ENCODE measurements at regions not wholly inside any gene's neighbourhood (a gene's known extent, or its start where the extent isn't known, plus 50 kb on each side); places are given as distances from the start of the nearest gene placed in this dataset.
"Not testable (repeated sequence)": the region's sequence is repeated elsewhere in the genome, so short reads cannot be mapped to it uniquely, and the experiment has no call there.

GRCh38 chr14:105749870-105750541 is 223.6 kb downstream of the TMEM121 start:
- DNase-seq (ENCODE audit: low read depth, low spot score) = not testable (repeated sequence)

- DNase-seq (ENCODE audit: low read depth, low spot score) = not testable (repeated sequence)
Measured at GRCh38 chr14:105751291-105751751, 224.9 kb downstream of the TMEM121 start.

GRCh38 chr14:105752420-105752819 is 226.0 kb downstream of the TMEM121 start:
- DNase-seq (ENCODE audit: low read depth, low spot score) = not testable (repeated sequence)

- DNase-seq (ENCODE audit: low read depth, low spot score) = no peak
Measured at GRCh38 chr14:105760691-105761344, 234.4 kb downstream of the TMEM121 start.

- not testable (repeated sequence) for DNase-seq (ENCODE audit: low read depth, low spot score)
Measured at GRCh38 chr14:105761345-105761740, 235.0 kb downstream of the TMEM121 start.

GRCh38 chr14:105761842-105762241 is 235.5 kb downstream of the TMEM121 start:
- DNase-seq (ENCODE audit: low read depth, low spot score) = no peak

- not testable (repeated sequence) for DNase-seq (ENCODE audit: low read depth, low spot score)
Measured at GRCh38 chr14:105762262-105762661, 235.9 kb downstream of the TMEM121 start.

- not testable (repeated sequence) for DNase-seq (ENCODE audit: low read depth, low spot score)
Measured at GRCh38 chr14:105764254-105764901, 238.0 kb downstream of the TMEM121 start.

GRCh38 chr14:105765072-105765825 is 238.9 kb downstream of the TMEM121 start:
- DNase-seq (ENCODE audit: low read depth, low spot score) = not testable (repeated sequence)

GRCh38 chr14:105765893-105766614 is 239.7 kb downstream of the TMEM121 start:
- no peak for DNase-seq (ENCODE audit: low read depth, low spot score)

- DNase-seq (ENCODE audit: low read depth, low spot score) = no peak
Measured at GRCh38 chr14:105767315-105767714, 240.9 kb downstream of the TMEM121 start.

- DNase-seq (ENCODE audit: low read depth, low spot score) = not testable (repeated sequence)
Measured at GRCh38 chr14:105768039-105768438, 241.7 kb downstream of the TMEM121 start.

- not testable (repeated sequence) for DNase-seq (ENCODE audit: low read depth, low spot score)
Measured at GRCh38 chr14:105769061-105769730, 242.8 kb downstream of the TMEM121 start.

- not testable (repeated sequence) for DNase-seq (ENCODE audit: low read depth, low spot score)
Measured at GRCh38 chr14:105770619-105771216, 244.3 kb downstream of the TMEM121 start.

GRCh38 chr14:105771261-105772226 is 245.2 kb downstream of the TMEM121 start:
- not testable (repeated sequence) for DNase-seq (ENCODE audit: low read depth, low spot score)

GRCh38 chr14:105772710-105773250 is 246.4 kb downstream of the TMEM121 start:
- DNase-seq (ENCODE audit: low read depth, low spot score) = not testable (repeated sequence)

GRCh38 chr14:105773584-105773983 is 247.2 kb downstream of the TMEM121 start:
- no peak for DNase-seq (ENCODE audit: low read depth, low spot score)

- DNase-seq (ENCODE audit: low read depth, low spot score) = no peak
Measured at GRCh38 chr14:105774001-105774400, 247.6 kb downstream of the TMEM121 start.
